Superior temporal gyrus (tissue), 1 donor: ENCODE measurements at regions not wholly inside any gene's neighbourhood (a gene's known extent, or its start where the extent isn't known, plus 50 kb on each side); places are given as distances from the start of the nearest gene placed in this dataset.
A peak's percentile ranks its signal among the peaks of the same experiment; 100 is the strongest.

Experiments used
- DNase-seq: peaks from one replicate; pipeline ENCODE4 v3.0.0-alpha.2; 2016; ENCODE audit errors: extremely low spot score

- no peak for DNase-seq
Observed at GRCh38 chr5:57711946-57712345, 229.3 kb upstream of the ACTBL2 start.

- no peak for DNase-seq
Observed at GRCh38 chr5:57711471-57711870, 228.9 kb upstream of the ACTBL2 start.

GRCh38 chr5:57710126-57710525 is 227.5 kb upstream of the ACTBL2 start:
- no peak for DNase-seq

GRCh38 chr5:57705769-57706168 is 223.2 kb upstream of the ACTBL2 start:
- no peak for DNase-seq

GRCh38 chr5:57703721-57704120 is 221.1 kb upstream of the ACTBL2 start:
- DNase-seq, result no peak

- no peak for DNase-seq
Observed at GRCh38 chr5:57700484-57700883, 217.9 kb upstream of the ACTBL2 start.

- DNase-seq, result no peak
Observed at GRCh38 chr5:57700072-57700471, 217.5 kb upstream of the ACTBL2 start.

GRCh38 chr5:57698802-57699201 is 216.2 kb upstream of the ACTBL2 start:
- no peak for DNase-seq

GRCh38 chr5:57698086-57698485 is 215.5 kb upstream of the ACTBL2 start:
- DNase-seq, result no peak

GRCh38 chr5:57696825-57697570 is 214.4 kb upstream of the ACTBL2 start:
- DNase-seq, result peak; percentile 64

GRCh38 chr5:57696389-57696769 is 213.8 kb upstream of the ACTBL2 start:
- DNase-seq, result no peak

- peak; percentile 51 for DNase-seq
Observed at GRCh38 chr5:57695706-57696388, 213.2 kb upstream of the ACTBL2 start.

- DNase-seq, result peak; percentile 83
Observed at GRCh38 chr5:57695179-57695578, 212.6 kb upstream of the ACTBL2 start.

- peak; percentile 69 for DNase-seq
Observed at GRCh38 chr5:57693488-57694305, 211.1 kb upstream of the ACTBL2 start.

GRCh38 chr5:57692582-57693487 is 210.2 kb upstream of the ACTBL2 start:
- DNase-seq, result peak; percentile 93

- DNase-seq, result no peak
Observed at GRCh38 chr5:57690724-57691123, 208.1 kb upstream of the ACTBL2 start.

- DNase-seq, result no peak
Observed at GRCh38 chr5:57687596-57687995, 205.0 kb upstream of the ACTBL2 start.

- no peak for DNase-seq
Observed at GRCh38 chr5:57685516-57686255, 203.1 kb upstream of the ACTBL2 start.

- no peak for DNase-seq
Observed at GRCh38 chr5:57684299-57684702, 201.7 kb upstream of the ACTBL2 start.

GRCh38 chr5:57683036-57683630 is 200.5 kb upstream of the ACTBL2 start:
- no peak for DNase-seq
